ENCODE measurements at regions not wholly inside any gene's neighbourhood (a gene's known extent, or its start where the extent isn't known, plus 50 kb on each side); places are given as distances from the start of the nearest gene placed in this dataset.

- TF ChIP-seq ZNF274 (IDR thresholded peaks at IDR 0.05; ENCODE audit: low read depth, low read length) (no peak), YY1 (IDR thresholded peaks at IDR 0.05; ENCODE audit: insufficient read depth, insufficient read length) (no peak), SUZ12 (IDR thresholded peaks at IDR 0.05; ENCODE audit: extremely low read depth, insufficient read depth, insufficient read length) (no peak)
Measured at GRCh38 chr4:54842226-54842625, 184.5 kb downstream of the KIT start.
